ENCODE measurements at regions not wholly inside any gene's neighbourhood (a gene's known extent, or its start where the extent isn't known, plus 50 kb on each side); places are given as distances from the start of the nearest gene placed in this dataset.
A peak's percentile ranks its signal among the peaks of the same experiment; 100 is the strongest.
"Not testable (repeated sequence)": the region's sequence is repeated elsewhere in the genome, so short reads cannot be mapped to it uniquely, and the experiment has no call there.

DNA sequence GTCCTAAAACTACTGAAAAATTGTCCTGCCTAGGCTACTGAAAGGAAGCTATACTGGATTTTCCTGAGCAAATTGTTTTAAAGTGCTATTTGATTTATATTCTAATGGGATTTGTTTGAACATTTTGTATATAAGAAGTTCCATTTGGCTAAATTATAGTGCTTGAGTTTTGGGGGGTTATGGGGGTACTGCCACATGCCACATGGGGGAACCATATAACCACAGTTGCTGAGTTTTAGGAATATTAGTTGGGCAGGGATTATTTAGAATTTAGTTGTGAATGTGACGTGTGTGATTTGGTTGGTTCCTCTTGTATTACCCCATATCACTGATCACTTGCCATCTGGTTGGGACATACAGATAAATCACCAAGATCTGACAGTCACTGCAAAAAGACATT is 224.5 kb upstream of the TAPT1 start:
- no peak for DNase-seq (ENCODE audit: low spot score)

DNA sequence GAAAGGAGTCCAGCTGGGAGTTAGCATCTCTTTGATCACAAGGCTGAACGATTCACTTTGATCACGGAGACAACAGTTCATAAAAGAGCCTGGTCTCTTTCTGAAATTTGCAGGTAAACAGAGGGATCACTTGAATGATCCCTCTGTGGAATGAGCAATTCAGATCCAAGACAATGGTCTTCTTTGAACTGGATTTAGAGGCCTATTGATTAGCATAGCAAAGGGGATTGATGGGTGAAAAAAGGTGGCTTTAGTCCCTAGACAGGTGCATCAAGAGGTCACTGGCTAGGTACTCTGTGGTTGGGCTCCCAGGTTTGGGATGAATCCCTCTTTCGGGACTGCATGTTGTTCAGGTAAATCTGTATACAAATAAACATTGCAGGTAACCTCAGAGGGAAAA is 223.8 kb upstream of the TAPT1 start:
- no peak for DNase-seq (ENCODE audit: low spot score)

DNA sequence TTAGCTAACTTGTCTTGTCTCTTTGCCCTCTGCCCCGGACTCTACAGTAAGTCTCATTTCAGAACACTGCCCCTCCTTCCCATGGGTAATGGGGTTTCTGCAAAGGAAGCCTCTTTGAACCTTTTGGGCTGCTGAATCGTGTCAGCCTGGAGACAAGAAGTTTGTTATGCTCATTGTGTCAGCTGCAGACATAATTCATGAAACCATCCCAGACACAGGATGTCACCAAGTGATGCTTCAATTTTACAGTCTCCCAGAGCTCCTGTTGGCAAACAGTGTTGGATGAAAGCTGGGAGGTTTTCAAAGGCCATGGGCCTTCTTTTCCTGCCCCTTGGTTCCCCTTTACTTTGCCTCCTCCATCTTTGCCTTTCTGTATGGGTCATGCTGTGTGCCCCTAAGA is 223.1 kb upstream of the TAPT1 start:
- DNase-seq (ENCODE audit: low spot score), result no peak

DNA sequence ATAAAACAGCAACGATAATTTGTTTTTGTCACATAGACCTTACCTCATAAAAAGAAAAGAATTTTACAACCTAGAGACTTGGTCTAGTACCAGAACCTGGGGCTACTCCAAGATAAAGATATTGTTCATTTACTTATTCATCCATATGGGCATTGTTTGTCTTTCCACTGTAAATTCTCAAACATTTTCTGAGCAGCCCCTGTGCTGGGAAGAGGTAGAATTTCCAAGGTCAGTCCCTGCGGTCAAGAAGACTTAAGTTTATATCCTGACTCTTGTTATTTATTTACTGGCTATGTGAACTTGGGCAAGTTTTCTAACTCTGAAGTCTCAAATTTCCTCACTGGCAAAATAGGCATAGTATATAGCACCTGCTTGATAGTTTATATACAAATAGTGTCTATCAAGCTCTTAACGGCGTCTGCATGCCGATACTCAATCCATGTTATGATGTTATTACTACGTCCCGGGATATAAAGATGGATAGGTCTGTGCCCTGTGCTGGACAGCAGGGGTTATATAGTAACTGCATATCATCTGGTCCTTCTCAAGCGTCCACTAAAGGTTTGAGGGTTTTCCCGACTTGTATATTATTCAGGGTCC is 222.1 kb upstream of the TAPT1 start:
- DNase-seq (ENCODE audit: low spot score), result no peak

DNA sequence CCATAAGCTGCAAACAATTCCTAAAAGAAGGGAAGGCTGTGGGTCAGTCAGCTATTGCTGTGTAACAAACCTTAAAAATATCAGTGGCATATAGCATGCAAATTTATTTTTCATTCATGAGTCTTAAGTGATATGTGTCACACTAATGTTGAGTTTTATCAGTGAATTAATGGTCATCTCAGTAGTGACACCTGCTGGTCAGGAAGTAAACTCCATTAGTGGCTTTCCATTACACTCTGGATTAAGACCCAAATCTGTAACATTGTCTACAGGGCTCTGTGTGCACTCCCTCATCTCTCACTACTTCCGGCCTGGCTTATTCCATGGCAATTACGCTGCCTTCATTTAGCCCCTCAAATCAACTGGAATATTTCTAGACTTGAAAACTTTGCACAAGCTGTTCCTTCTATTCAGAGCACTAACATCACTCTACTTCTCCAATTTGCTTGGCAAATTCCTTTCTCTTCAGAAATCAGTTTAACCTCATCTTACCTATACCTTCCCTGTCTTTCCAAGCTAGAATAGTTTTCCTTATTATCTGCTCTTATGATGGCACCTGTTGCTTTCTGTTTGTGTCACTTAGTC is 217.3 kb upstream of the TAPT1 start:
- peak; percentile 18 for DNase-seq (ENCODE audit: low spot score)

DNA sequence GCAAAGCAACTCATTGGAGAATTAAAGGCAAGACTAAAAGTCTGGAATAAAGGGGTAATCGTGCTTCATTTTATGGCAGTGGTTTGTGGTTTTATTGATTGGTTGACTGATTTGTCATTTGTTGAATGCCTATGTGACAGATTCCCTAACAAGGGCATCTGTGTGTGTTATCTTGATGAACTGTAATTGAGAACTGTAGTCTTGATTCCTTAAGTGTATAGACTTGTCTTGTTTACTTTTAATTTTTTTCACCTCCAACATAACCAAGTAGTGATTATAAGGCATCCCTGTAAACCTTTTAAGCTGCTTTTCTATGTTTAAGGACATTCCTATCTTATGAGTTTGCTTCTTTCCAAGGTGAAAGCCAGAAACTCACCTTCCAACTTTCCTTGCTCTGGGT is 216.0 kb upstream of the TAPT1 start:
- no peak for DNase-seq (ENCODE audit: low spot score)

DNA sequence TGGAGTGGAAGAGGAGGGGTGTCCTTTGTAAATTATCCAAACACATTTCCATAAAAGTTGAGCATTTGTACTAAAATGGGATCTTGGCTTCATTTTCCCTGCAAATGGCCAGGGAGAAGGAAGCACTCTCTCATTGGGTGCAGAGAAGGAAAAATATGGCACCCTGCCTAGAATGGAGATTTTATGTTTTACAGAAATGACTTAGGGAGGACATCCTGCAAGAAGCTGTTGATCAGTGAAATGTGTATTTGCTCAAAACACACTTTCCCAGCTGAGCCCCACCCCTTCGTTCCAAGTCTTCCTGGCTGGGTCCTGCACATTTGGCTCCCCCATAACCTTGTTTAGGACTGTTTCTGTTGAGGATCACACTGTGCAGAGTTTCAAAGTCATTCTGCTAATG is 213.5 kb upstream of the TAPT1 start:
- DNase-seq (ENCODE audit: low spot score), result no peak

DNA sequence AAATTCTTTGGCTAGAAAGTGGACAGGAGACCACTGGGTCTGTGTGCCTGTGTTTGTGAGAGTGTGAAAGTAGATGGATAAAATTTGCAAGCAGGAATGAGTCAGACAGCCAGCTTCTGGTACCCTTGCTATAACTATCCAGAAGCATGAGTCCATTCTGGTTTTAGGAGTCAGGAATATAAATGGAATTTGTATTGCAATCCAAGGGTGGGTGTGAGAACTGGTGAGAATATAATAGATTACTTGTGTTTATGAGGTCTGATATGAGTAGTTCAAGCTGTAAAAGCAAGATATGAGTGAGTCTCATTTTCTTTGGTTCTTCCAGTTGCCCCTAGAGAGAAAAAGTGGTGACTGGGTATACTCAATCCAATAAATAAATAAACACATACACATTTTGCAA is 212.7 kb upstream of the TAPT1 start:
- no peak for DNase-seq (ENCODE audit: low spot score)

DNA sequence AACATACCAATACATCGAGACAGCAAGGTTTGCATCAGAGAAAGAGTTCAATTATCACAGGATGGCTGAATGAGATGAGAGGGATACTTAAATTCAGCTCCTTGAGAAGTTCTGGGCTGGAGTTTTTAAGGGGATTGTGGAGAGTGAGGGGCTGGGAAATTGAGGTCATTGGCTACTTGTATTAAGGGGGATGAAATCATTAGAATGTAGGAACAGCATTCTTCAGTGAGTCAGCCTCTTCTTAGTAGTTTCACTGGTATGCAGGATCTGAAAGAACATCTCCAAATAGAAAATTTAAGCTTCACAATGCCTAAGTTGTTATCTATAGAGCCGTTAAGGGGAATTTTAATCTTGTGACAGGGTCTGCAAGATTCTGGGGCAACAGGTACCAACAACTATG is 211.6 kb upstream of the TAPT1 start:
- no peak for DNase-seq (ENCODE audit: low spot score)

DNA sequence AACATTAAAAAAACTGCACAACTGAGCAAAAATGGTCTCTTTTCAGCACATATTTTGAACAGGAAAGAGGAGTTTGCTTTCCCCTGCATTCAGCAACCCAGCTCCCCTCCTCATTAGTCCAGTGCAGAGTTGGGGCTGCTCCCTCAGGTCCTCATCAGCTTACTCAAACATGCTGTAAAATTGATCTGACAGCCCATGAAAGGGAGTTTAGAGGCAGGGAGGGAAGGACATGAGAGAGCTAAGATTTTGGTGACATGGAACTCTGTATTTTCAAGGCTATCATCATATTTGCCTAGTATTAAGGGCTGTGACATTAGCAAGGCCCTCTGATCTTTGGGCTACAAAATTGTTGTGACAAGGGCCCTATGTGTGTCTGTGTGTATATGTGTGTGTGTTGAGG is 205.6 kb upstream of the TAPT1 start:
- DNase-seq (ENCODE audit: low spot score), result no peak

DNA sequence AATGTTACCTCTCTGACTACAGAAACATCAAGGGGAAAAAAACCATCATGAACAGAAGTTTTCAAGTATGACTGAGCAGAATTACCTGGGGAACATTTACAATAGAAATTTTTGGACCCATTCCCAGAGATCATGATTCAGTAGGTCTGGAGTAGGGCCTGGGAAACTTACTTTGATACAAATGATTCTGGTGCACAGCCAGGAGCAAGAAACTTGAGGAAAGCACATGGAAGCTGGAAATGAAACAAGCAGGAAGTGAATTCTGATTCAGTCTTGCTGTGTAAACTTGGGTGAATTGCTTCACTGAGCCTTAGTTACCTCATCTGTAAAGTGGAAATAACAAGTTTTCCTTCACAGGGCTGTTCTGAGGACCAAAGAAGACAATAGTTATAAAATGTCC is 192.5 kb upstream of the TAPT1 start:
- DNase-seq (ENCODE audit: low spot score), result no peak

DNA sequence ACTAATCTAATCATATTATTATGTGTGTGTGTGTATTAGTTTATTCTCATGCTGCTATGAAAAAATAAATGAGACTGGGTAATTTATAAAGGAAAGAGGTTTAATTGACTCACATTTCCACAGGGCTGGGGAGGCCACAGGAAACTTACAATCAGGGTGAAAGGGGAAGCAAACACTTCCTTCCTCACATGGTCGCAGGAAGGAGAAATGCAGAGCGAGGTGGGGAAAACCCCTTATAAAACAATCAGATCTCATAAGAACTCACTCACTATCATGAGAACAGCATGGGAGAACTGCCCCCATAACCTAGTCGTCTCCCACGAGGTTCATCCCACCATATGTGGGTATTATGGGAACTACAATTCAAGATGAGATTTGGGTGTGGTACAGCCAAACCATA is 190.9 kb upstream of the TAPT1 start:
- DNase-seq (ENCODE audit: low spot score), result no peak

DNA sequence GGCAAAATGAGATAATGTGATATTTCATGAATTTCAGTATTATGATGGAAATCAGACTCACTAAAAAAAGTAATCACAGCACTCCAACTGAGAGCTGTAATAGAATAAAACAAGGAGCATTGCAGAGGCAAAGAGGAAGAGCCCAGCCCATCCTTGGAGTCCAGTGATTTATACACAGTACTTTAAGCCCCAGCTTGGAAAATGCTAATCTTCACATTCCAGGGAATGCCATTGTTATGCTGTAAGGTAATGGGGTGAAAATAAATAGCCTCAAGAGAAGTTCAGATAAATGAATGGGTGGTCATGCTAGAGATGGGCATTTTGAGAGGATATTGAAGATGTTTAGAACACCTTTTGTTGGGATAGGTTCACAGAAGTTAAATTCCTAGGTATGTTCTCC is 190.3 kb upstream of the TAPT1 start:
- DNase-seq (ENCODE audit: low spot score), result no peak

DNA sequence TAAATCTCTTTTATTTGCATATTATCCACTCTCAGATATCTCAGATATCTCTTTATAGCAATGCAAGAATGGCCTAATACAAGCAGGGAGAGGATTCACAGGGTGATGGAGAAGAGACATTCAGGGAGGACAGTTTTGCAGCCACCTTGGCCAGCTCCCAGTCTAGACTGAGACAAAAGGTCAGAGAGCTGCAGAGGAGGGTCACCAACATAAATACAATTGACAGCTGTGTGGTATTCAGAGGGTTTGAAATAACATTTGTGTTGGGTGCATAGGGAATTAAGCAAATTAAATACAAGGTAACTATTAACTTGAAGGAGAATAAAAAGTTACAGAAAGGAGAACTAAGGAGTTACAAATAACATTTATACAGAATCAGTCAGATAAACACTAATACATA is 189.5 kb upstream of the TAPT1 start:
- no peak for DNase-seq (ENCODE audit: low spot score)

DNA sequence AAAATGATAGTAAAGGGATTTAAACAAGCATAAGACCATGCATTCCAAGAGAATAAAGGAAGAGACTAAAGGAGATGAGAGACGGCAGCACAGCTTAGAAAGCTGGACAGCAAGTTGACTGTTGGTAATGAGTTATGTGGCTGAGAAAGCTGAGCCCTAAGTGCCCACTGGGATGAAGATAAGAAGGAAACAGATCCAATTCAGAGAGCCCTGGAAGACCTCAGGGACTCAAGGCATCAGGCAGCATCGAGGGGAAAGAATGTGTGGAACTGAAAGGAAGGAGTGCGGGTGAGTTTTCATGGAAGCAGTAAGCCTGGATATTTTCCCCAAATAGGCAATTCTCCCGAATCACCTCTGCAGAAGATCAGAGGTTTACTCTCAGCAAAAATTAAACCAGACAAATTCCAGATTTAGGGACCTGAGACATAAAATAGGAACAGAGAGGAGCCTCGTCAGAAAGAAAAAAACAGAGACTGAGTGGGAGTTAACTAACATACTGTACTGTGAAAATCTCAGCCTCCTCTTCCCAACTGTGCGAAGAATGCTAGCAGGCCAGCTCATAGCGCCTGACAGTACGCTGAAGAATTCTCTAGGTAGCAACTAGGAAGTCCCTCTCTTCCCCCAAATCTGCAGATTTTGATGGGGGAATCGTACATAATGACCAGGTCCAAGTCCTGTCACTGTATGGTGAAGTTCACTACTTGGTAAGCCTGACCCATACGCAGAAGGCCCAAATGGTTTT is 187.7 kb upstream of the TAPT1 start:
- DNase-seq (ENCODE audit: low spot score), result no peak

DNA sequence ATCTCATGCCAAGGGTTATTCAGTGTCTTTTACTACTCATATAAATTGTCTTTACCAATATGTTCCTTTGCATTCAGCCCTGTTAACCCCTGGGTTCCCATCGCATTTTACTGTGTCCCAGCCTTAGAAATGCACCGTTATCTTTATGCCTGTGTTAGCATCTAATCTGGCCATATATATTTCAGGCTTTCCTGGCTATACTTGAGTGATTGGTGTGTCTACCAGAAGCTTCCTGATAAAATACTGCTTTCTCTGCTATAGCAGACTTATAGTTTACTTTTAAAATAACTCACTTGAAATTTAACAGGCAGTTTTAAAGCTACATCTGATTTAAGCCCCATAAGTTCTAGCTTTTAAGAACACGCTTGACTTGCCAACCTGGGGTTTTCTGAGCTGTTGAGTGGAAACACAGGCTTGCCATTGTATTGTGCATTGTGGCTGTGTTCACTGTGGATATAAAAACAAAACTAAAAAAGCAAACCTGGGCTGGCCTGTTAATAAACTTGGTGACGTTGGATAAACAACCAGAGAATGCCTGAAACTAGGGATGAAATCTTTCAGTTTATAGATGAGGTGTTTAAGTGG is 185.3 kb upstream of the TAPT1 start:
- DNase-seq (ENCODE audit: low spot score), result no peak

DNA sequence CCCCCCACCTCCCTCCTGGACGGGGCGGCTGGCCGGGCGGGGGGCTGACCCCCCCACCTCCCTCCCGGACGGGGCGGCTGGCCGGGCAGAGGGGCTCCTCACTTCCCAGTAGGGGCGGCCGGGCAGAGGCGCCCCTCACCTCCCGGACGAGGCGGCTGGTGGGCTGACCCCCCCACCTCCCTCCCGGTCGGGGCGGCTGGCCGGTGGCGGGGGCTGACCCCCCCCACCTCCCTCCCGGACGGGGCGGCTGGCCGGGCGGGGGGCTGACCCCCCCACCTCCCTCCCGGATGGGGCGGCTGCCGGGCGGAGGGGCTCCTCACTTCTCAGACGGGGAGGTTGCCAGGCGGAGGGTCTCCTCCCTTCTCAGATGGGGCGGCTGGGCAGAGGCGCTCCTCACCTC is 166.9 kb upstream of the TAPT1 start:
- not testable (repeated sequence) for DNase-seq (ENCODE audit: low spot score)

DNA sequence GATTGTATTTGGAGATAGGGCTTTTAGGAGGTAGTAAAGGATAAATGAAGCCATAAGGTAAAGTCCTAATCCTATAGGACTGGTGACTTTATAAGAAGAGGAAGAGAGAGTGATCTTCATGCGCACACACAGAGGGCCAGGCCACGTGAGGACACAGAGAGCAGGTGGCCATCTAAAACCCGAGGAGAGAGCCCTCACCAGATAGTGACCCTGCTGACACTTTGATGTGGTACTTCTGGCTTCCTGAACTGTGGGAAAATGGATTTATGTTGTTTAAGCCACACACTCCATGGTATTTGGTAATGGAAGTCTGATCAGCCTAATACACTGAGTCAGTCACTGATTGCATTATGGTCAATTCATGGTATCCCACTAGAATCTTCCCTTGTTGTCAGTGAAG is 164.9 kb upstream of the TAPT1 start:
- DNase-seq (ENCODE audit: low spot score), result no peak

DNA sequence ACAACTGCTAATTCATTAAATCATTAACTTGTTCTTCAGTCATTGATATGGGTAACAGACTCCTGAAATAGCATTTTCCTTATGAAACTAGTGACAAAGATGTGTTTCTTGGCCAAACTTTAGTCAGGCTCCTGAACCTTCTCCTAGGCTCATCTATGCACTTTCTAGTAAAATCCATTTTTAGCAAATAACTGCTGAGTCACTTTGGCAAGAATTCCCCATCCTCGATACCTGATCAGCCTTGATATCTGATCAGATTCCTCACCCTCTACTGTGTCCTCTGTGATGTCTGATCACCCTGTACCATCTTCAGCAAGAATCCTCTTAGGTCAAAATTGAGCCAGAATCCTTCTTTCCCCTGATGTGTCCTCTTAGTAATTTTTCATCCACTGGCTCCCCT is 161.2 kb upstream of the TAPT1 start:
- DNase-seq (ENCODE audit: low spot score), result no peak

DNA sequence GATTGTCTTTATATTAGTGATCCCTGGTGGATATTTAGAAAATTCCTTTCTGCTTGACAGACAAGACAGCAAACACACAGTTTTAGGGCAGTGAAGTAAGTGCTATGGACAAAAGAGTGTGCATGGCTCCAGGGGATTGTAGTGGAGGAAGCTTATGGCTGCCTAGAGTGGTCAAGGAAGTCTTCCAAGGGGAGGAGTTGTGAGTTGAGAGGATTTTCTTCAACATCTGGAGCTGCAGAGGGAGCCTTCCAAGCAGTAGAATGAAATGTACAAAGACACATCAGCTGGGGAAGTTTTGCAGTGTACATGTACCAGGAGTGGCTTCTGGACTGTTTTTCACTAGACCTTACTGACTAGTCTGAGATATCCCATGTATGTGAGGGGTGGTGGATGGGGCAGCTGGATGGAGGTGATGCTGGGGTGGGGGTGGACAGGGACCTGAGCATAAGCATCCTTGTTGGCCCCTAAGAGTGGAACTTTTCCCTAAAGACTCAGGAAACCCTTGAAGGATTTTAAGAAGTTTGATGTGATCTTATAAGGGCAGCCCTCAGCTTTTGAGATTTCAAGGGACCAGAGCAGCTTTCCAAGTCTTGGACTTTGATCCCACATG is 160.5 kb upstream of the TAPT1 start:
- DNase-seq (ENCODE audit: low spot score), result no peak

DNA sequence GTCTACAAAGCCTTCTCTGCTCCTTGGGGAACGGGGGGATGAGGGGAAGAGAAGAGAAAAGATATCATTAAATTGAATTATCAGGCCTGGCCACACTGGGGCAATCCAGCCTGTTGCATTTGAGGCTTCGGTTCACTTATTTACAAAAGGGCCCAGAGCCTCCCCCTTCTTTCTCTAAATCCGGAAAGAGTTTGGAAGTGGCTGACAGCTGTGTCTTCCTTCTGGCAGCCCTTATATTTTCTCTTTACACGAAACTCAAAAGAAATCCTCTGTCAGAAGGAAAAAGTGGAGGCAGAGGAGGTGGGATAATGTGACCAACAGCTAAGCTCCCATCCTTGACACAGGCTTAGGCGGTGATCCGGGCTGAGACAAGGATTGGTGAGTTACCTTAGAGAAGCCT is 158.3 kb upstream of the TAPT1 start:
- no peak for DNase-seq (ENCODE audit: low spot score)

DNA sequence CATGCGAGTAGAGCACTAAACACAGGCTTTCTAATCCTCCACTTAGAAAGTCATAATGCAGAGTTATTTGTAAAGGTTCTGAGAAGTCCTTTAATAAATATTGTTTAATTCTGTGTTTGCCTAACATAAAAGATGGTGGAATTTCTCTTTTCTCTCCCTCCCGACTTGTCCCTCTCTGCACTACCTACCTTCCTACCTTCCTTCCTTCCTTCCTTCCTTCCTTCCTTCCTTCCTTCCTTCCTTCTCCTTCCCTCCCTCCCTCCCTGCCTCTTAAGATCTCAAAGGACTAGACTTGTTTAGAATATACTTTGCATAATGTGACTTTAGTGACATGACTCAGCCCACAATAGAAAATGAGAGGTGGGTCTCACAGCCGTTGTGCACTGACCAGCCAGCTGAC is 156.3 kb upstream of the TAPT1 start:
- DNase-seq (ENCODE audit: low spot score), result no peak

DNA sequence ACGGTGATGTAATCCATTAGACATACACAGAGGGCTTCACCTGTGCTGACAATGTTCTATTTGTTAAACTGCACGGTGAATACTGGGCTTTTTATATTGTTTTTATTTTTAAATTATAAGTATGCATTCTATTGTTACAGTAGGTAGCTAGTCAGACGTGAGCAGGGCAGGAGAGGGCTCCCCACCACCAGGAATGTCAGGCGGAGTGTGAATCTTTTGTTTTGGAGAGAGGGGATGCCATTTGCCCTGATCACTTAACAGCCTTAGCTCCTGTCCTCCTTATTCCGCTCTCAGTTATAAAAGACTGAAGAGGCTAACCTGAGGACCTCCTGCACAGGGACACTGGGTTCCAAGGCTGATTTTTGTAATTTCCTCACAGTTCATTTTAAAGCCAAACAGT is 151.6 kb upstream of the TAPT1 start:
- DNase-seq (ENCODE audit: low spot score), result no peak
